ENCODE measurements at regions not wholly inside any gene's neighbourhood (a gene's known extent, or its start where the extent isn't known, plus 50 kb on each side); places are given as distances from the start of the nearest gene placed in this dataset.
"Not testable (repeated sequence)": the region's sequence is repeated elsewhere in the genome, so short reads cannot be mapped to it uniquely, and the experiment has no call there.

DNA sequence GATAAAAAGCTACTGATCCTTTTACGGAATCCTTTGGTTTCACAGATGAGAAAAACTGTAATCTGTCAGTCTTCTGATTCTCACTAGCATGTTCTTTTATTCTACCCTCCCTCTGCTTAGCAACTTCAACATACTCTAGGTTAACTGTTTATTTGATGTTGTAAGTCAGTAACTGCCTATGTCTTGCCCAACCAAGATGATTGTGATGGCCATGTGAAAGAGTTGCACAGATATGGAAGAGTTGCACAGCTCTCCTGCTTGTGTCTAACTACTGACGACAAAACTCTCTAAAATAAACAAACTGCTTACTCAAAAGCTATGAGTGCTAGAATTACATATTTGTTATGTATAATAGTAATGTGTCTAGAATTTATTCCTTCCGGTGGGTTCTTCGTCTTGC lies 227.3 kb upstream of the DAB2 start:
- no peak for DNase-seq (ENCODE audit: low read depth)

DNA sequence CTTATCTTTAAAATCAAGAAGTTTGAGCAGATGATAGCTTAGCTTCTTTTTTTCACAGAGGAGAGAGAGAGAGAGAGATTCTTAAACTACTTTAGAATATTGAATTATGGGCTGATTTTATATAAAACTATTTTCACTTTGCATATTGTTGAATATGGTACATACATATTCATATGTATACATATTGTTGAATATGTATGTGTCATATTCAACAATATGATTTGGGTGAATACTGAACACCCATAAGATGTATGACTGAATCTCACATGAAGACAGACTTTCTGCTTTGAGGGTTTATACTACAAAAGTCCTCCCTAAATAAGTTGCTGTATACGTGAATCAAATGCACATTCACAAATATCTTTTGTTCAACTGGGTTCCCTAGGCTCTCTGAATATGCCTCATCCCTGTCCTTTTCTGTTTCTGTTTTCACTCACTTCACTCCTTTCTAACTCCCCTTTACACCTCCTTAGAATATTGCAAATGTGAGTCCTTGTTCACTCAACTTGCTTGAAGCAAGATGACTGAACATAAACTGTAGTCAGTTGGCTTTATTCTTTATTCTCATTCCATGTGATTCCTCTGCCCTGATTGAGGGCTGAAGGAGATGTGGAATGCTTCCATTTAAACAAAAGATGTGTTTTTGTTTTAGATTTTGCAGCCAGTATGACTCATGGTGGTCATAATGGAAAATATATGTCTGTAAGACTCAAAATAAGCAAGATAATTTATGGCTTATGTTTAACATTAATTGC lies 225.4 kb upstream of the DAB2 start:
- DNase-seq (ENCODE audit: low read depth): no peak

DNA sequence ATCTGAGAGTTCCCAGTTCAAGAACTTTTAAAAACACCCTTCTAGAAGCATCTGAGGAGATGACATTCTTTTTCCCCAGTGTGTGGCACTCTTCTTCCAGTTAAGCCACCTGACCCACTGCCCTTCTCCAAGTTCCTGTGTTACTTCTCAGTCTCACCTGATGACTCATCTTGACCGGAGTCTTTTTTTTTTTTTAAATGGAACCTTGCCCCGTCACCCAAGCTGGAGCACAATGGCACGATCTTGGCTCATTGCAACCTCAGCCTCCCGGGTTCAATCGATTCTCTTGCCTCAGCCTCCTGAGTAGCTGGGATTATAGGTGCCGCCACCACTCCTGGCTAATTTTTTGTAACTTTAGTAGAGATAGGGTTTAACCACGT lies 224.1 kb upstream of the DAB2 start:
- no peak for DNase-seq (ENCODE audit: low read depth)

DNA sequence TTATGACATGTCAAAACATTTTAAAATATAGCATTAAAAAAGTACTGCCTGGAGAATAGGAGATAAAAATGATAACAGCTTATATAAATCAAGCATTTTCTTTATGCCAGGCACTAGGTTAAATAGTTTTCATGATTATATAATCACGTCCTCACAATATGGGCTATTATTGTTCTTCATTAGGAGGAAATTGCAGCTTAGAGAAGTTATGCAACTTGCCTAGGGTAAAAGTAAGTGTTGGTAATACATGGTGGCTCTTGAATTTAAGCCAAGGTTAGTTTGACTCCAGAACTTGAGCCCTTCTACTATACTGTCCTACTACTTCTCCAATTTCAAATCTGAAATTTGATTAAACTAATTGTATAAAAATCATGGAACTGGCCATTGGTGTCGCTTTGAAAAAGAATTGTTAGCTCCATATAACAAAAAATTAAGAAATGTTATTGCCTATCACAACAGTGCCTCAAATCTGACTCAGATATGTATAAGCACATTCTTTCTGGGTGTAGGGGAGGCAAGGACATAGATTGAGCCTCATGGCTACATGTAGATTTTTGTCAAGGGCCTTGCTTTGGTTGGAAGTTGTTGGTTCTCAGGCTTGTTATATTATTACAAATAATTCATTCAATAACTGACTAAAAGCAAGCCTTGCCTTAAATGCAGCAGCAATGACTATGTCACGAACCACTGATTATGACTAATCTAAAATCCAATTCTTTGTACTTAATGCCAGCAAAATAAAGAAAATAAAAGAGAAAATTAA lies 223.5 kb upstream of the DAB2 start:
- no peak for DNase-seq (ENCODE audit: low read depth)

DNA sequence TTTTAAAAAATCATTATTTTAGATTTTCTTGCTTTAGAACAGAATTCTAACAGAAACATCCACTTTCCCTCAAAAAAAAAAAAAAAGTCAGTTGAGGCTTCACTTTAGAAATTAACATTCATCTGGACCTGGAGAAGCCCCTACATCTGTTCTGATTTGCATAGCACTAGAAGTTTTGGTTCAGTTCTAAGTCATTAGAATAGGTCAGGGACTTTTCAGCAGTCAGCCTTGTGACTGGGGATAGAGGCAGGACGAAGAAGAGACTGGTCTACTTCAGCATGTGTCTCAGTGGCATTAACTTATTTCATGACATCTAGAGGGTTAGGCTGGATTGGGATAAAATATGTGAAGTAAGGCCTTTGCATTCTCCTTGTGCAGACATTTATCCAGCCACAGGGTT lies 215.8 kb upstream of the DAB2 start:
- no peak for DNase-seq (ENCODE audit: low read depth)

DNA sequence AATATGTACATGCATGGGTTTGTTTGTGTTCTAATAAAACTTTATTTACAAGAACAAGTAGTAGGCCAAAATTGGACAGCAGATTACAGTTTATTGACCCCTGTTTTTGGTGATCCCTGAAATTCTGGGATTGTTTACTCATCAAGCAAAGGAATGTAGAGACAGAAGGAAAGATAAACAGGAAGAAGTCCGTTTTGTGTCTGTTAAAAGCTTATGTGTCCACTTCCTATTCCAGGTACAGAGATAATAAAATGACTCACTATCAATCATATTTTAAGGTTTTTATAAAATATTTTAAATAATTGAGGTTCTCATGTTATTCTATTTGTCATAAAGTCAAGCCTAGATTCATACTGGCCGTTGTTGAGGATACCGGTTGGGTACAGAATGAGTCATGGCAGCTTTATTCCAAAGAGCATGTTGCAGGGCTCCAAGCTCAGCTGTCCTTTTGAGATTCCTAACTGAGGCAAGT lies 214.9 kb upstream of the DAB2 start:
- DNase-seq (ENCODE audit: low read depth): no peak

DNA sequence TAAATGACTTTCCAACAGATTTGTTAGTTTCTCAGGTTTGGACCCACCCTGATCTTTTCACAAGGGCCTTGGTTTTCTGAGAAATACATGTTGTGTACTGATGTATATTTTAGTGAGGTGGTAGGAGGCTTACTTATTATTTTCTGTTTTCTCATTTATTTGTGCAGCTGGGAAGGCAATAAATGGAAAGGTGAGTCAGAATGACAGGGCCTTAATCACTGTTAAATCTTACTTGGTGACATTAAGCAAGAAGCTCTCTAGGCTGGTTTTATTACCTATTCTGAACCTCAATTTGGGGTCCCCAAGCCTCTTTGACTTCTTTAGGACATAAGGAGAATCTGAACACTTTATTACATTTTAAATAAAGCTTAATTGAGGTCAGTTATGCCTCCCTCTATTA lies 214.0 kb upstream of the DAB2 start:
- no peak for DNase-seq (ENCODE audit: low read depth)

DNA sequence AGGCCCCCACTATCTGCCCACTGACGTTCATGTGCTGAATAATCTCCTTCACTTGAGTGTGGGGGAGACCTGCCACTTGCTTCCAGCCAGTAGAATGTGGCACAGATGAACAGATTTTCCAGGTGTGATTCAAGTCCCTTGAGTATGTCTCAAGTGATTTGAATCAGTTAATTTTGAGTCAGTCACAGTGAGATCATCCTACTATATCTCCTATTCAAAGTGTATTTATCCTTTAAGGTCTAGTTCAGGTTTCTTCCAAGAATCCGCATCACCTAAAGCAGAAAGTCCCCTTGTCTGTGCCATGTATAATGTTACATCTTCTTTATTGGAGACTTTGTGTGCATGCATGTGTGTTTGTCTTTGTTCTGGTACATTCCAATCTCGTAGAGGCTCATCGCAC lies 208.3 kb upstream of the DAB2 start:
- no peak for DNase-seq (ENCODE audit: low read depth)

DNA sequence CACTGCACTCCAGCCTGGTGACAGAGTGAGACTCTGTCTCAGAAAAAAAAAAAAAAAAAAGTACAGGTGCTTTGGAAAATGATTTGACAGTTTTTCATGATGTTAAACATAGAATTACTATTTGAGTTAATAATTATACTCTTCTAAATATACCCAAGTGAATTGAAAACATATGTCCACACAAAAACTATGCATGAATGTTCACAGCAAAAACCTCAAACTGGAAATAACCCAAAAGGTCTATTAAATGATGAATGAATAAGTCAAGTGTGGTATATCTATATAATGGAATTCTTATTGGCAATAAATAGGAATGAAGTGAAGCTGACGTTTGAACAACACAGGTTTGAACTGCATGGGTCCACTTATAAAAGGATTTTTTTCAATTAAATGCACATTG lies 207.2 kb upstream of the DAB2 start:
- DNase-seq (ENCODE audit: low read depth): no peak

DNA sequence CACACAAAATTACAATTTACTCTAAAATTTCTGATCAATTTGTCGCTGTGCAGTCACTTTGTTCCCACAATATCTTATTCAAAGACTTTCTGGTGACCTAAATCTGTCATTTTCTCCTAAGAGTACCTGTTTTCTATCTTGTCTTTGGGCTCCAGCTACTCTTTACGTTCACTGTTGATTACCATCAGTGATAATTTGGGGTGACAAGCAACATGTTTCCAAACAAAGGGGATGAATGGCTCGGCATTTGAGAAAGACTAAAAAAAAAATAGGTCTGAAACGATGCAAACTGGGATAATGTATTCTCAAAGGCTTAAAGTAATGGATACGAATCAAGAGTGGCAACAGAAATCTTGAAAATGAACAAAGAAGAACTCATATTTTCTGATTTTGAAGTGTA lies 205.2 kb upstream of the DAB2 start:
- DNase-seq (ENCODE audit: low read depth): no peak

DNA sequence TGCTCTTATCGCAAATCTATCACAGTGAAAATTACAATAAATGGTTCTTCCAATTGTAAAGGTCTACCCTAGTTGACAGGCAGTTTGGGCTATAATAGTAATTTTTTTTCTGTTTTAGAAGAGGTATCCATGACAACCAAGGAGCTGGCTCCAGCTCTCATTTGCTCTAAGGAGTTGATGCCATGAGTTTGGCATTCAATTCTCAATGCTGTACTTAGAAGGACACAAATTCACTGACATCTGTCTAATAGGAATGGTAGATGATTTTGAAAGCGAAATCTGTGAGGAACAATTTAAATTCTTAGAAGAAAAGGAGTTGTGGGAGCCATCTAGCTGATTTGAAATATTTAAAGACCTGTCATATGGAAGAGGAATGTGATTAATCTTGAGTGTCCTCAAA lies 203.6 kb upstream of the DAB2 start:
- DNase-seq (ENCODE audit: low read depth): no peak

DNA sequence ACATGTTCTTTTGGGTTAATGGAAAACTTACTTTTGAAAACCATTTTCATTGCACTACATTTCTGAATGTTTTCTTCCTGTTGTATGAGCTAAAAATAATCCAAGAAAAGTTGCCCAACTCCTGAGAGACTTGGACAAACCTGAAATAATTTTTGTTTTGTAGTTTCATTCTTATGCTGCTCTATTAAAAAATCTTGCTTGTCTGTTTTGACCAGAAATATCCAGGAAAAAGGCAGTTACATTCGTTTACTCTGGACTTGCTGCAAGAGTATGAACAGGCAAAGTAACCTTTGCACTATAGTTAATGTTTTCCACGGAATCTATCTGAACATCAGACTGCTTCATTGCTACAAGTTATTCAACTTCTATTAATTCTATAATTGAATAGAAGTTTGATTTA lies 200.1 kb upstream of the DAB2 start:
- no peak for DNase-seq (ENCODE audit: low read depth)

DNA sequence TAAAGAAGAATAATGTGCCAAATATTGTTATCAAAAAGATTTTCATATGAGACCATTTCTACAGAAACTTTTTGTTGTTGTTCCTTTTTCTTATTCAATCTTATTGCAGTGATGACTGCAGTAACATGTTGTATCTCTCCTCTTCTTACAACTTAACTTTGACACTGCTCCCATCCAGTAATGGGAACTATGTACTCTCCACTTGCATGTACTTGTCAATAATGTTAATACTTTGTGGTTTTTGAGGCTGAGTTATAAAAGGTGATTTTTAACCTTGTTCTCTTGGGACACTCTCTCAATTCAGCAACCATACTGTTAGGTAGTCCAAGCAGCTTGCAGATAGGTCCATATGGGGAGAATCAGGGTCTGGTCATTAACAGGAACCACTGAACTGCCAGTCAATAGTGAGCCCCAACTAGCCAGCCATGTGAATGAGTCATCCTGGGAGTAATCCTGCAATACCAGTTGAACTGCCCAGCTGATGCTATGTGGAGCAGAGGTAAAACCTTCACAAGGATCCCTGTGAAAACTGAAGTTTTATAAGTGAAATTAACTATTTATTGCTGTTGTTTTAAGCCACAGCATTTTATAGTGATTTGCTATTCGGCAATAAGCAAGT lies 199.6 kb upstream of the DAB2 start:
- no peak for DNase-seq (ENCODE audit: low read depth)

DNA sequence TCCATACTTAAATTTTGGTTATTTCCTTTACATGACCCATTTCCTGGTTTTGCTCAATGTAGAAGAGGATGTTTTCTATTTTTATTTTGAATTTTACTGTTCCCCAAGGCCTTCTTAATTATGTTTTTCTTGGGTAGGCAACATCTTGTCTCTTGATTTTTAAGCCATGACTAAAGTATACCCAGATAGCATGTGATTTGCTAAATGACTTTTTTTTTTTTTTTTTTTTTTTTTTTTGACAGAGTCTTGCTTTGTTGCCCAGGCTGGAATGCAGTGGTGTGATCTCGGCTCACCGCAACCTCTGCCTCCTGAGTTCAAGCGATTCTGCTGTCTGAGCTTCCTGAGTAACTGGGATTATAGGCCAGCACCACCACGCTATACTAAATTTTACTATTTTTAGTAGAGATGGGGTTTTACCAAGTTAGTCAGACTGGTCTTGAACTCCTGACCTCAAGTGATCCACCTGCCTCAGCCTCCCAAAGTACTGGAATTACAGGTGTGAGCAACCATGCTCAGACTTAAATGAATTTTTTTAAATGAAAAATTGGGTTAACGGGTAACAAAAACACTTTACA lies 198.6 kb upstream of the DAB2 start:
- DNase-seq (ENCODE audit: low read depth): no peak

DNA sequence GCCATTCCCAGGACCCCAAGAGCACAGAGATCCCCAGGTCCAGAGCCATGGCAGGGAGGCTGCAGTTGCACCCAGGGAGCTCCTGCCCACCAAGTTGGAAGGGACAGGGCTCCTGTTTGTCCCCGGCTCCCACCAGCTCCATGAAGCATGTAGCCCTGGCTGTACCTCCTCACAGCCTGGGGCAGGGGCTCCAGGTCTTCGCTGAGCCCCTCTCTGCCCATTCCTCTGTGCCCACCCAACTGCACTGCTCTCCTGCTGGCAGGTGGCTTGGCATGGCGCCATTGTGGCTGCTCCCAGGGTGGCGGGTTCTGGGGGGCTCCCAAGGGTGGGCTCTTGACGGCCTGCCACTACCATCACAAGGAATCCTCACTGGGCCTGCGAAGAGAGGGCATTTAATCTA lies 197.5 kb upstream of the DAB2 start:
- no peak for DNase-seq (ENCODE audit: low read depth)

DNA sequence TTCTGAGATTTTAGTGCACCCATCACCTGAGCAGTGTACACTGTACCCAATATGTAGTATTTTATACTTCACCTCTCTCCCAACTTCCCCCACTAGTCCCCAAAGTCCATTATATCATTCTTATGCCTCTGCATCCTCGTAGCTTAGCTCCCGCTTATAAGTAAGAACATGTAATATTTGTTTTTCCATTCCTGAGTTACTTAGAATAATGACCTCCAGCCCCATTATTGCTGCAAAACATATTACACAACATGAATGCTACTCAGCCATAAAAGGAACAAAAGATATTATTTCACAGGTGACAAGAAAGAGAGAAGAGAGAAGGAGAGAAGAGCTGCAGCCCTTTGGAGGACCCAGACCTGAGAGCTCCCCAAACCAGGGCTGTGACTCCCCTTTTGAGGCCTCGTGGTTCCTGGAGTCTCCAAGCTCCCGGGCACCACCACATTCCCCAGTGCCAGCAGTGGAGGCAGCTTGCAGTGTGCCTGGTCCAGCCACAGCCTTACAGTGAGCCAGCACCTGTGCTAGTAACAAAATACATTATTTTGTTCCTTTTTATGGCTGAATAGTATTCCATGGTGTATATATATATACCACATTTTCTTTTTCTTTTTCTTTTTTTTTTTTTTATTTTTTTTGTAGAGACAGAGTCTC lies 194.5 kb upstream of the DAB2 start:
- no peak for DNase-seq (ENCODE audit: low read depth)

DNA sequence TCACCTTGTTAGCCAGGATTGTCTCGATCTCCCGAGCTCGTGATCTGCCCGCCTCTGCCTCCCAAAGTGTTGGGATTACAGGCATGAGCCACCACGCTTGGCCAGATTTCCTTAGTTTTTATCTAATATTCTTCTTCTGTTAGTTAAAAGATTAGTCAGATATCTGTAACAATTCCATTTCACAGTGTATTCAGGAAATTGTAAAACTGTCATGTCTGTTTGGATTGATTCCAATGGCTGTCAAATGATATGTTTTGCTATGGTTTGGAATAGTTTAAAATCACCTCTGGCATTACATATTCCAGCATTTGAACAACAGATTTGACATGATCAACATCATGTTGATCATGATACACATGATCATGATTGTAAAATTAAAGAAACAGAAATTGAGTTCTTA lies 193.6 kb upstream of the DAB2 start:
- no peak for DNase-seq (ENCODE audit: low read depth)

DNA sequence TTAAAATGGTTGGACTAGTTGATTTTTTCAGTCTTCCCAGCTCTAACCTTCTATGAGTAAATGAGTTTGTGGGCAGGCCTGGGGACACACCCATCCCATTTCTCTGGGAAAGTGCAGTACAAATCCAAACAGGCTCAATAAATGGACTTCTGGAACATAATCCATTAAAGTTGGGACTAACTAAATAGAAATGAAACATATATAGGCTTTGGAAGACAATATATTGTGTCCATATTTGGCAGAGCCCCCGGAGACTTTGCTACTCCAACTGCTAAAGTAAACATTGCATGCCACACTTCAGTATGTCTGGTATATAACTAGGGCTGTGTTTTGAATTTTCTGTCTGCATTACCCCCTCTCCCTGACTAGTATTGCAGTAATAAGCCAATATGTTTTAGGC lies 191.4 kb upstream of the DAB2 start:
- no peak for DNase-seq (ENCODE audit: low read depth)

DNA sequence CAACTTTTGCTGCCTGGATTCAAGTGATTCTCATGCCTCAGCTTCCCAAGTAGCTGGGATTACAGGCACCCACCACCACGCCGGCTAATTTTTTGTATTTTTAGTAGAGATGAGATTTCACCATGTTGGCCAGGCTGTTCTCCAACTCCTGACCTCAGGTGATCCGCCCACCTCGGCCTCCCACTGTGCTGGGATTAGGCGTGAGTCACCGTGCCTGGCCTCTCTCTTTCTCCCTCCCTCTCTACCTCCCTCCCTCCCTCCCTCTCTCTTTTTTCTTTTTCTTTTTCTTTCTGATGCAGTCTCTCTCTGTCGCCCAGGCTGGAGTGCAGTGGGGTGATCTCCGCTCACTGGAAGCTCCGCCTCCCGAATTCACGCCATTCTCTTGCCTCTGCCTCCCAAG lies 186.3 kb upstream of the DAB2 start:
- DNase-seq (ENCODE audit: low read depth): not testable (repeated sequence)

DNA sequence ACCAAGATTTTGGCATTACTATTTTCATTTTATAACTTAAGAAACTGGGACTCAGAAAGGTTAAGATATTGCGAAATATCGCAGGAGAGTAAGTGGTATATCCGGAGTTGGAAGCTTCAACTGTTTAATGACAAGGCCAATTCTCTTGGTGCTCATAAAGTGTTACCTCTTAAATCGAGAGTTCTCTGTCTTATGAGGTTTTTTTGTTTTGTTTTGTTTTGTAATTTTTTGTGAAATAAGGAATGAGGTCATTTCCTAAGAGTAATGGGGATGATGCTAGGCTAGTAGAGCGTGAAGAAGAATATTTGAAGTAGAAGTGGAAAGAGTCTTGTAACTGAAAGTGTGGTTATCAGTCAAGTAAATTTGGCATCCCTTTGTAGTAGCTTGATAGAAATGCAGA lies 183.2 kb upstream of the DAB2 start:
- DNase-seq (ENCODE audit: low read depth): no peak

DNA sequence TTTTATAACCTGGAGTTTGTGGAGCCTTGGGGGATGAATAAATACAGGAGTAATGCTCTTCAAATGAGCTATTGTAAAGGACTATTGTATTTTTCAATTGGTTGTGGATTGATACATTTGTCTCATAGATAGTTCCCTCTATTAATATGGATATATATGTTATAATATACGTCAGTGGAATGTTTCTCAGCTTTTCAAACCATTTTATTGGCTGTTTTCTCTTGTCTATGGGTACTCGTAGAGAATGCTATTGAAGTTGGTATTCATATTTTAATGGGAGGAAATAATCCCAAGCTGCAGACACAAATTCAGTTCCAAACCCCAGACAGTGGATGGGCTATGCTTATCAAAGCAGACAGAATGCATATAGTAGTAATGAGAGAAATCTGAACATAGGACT lies 181.8 kb upstream of the DAB2 start:
- DNase-seq (ENCODE audit: low read depth): no peak

Measured in activated T-cell treated with anti-CD3 and anti-CD28 coated beads for 24 hours (primary cell).